GM18868 (cell line): ENCODE measurements at regions not wholly inside any gene's neighbourhood (a gene's known extent, or its start where the extent isn't known, plus 50 kb on each side); places are given as distances from the start of the nearest gene placed in this dataset.

Source experiments
- ATAC-seq: cut with Tn5 transposase; IDR thresholded peaks from one replicate; pipeline ENCODE4 v1.9.1; 2021; ENCODE audit warnings: mild to moderate bottlenecking, moderate library complexity; ENCODE audit not compliant: unreplicated experiment

DNA sequence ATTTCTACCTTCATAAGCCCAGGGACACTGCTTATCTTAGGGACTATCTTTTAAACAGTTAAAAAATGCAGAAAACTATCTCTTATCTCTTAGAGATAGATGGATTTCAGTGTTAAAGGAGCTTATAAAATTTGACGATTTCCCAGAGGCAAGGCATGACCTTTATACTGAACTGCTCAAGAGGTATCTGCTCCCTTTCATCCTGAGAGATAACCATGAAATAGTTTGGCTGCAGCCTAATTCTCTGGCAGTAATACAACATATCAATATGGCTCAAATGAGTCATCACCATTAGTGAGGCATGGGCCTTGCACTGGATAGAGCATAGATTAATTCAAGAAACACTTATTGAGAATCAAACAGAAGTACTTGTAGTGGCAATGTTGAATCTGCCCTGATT is 348.2 kb upstream of the GRIA3 start:
- no peak for ATAC-seq

DNA sequence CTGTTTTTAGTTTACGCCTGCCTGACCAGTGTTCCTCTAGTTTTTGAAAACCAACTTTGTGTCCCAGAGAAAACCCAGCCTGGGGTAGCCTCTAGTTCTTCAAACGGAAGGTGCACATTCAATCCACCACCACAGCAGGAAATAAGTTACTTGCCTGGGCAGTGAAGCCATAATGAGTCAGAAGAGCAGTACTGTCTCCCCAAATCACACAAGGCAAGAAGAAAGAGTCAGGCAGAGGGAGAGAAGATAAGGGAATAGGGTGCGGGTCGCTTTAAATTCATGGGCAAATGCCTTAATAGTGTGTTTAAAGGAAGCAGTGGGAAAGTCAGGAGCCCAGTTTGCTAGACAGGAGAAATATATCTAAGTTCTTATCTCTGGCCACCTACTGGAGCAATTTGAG is 333.8 kb upstream of the GRIA3 start:
- no peak for ATAC-seq

DNA sequence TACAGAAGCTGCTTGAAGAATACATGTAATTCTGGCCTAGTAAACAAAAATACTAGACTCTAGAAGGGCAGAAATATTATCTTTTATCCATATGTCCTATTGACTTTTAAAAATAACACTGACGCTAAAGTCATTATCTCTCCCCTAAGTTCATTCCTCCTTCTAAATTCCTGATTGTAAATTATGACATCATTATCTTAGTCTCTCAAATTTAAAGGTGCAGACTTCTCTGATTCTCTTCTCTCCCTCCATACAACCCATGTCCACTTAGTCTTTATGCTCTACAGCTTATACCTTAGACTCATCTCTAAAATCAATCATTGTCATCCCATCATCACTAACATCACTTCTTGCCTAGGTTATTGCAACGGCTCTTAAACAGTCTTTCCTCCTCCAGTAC is 327.9 kb upstream of the GRIA3 start:
- no peak for ATAC-seq

DNA sequence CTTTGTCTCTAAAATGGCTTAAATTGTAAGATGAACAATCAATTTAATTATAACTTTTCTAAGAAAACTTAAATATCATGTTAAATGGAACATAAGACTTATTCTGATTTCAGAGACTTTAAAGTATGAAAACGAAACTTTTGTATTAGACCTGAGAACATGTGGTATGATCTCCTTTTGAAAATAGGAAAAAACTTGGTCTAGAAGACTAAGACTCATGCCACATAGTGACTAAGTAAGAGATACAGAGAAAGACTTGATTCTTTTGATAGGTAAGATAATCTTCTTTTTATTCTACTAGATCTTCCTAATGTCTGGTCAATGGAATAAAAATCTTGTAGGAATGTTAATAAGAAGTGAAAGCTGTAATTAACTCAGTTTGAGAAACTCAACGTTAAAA is 326.3 kb upstream of the GRIA3 start:
- ATAC-seq: no peak

DNA sequence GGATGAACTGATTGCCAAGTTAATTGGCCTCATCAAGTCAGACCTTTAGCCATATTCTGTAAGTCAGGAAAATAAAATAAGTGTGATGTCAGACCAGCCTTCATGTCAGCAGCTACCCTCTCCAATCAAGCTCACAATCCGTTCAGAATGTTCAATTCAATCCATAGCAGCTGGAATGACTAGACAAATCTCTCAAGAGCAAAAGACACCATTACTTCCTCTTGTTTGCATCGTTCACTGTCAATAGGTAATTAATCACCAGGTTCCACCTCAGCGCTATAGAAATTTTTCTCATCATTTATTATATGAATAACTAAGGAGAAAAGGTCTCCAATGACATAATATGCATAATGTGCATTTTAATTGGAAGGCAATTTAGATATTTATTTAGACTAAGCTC is 321.0 kb upstream of the GRIA3 start:
- ATAC-seq: no peak

DNA sequence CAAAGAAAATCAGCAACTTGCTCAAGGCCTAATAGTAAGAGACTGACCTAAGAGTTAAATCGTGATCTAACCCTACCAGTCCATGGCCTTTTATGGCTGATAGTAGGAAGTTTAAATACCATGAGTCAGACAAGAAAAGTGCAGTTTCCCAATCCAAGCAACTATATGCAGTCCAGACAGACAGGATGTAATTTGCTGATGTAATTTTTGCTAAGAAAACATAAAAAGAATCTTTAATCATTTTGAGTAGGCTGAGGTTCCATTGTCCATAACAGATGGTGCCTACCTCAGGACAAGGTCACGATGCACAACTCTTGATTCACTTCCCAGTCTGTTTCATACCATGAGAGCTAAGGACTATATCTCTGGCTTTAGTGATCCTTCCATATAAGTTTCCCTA is 317.5 kb upstream of the GRIA3 start:
- no peak for ATAC-seq

DNA sequence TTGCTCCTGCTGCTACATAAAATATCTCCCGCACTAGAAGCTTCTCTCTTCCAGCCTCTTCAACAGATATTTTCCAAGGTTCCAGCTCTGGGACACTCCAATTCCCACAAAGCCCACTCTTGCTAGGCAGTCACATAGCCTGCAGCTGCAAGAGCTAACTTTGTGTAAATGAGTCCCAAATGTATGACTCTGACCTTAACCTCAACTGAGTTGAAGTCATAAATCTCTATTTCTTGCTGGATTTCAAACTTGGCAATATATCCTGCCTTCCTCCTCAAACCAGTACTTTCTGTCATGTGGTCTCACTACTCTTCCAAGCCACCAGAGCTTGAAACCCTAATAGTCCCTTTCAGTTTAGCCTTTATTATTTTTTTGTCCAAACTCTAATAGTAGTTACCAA is 315.4 kb upstream of the GRIA3 start:
- no peak for ATAC-seq

DNA sequence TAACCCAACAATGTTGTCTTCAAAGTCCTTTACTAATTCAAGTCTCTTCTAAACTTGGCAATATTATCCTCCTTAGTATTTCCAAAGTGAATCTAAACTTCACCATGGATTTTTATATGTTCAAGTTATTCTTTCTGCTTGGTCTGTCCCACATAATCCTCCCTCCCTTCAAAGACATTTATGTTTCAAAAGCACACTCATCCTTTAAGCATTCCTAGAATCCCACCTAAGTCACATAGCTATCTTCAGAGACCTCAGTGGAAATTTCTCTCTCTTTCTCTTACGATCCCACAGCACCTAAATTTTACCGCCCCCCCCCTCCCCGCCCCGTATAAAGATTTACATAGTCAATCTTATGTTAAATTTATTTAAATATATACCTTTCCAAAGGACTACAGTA is 314.9 kb upstream of the GRIA3 start:
- ATAC-seq: no peak

DNA sequence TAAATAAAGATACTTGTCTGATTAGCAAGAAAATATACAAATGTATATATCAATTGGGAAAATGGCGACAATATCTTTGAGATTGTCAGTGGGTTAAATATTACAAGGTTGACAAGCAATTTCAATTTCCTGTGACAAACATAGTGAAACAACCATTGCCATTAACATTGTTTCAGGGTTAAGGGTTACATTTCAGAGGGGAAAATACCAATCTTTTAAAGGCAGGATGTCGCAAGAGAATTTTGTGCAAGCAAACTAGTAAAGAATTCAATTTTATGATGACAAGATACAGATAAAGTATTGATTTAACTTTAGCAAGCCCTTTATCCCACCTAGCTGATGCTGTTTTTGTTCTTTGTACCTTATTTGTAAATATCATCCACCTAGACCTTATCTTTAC is 305.8 kb upstream of the GRIA3 start:
- ATAC-seq: no peak

DNA sequence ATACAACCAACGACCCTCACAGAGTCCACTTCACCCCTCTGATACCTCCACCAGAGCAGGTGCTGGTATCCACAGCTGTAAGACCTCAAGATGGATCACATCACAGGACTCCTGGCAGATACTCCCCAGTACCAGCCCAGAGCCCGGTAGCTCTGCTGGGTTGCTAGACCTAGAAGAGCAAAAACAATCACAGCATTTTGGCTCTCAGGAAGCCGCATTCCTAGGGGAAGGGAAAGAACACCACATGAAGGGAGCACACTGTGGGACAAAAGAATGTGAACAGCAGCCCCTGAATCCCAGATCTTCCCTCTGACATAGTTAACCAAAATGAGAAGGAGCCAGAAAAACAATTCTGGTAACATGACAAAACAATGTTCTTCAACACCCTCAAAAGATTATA is 303.1 kb upstream of the GRIA3 start:
- ATAC-seq: no peak

DNA sequence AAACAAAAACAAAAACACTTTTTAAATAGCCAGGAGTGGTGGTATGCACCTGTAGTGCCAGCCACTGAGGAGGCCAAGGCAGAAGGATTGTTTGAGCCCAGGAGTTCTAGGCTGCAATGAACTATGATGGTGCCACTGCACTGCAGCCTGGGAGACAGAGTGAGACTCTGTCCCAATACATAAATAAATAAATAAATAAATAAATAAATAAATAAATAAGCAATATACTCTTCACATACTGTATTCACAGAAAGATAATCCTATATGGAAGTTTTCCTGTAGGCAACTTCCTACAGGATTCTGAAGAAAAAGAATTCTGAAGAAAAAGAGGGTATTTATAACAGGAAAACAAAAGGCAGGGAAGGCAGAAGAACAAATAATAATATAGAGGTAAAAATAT is 293.3 kb upstream of the GRIA3 start:
- no peak for ATAC-seq

DNA sequence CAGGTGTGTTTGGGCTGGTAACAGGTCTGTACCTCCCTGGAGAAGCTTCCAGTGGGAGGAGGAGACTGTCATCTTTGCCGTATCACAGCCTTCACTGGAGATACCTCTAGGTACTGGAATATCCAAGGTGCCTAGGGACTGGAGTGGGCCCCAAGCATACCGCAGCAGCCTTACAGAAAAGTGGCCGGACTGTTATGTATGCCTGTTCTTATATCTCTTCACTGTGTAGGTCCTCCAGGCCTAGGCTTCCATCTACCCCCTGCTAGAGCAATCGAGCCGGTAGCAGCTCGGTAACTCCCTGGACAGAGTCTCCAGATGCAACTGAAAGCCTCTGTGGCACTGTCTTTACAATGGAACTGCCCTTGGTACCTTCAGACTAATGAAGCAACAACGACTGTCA is 277.4 kb upstream of the GRIA3 start:
- ATAC-seq: no peak

DNA sequence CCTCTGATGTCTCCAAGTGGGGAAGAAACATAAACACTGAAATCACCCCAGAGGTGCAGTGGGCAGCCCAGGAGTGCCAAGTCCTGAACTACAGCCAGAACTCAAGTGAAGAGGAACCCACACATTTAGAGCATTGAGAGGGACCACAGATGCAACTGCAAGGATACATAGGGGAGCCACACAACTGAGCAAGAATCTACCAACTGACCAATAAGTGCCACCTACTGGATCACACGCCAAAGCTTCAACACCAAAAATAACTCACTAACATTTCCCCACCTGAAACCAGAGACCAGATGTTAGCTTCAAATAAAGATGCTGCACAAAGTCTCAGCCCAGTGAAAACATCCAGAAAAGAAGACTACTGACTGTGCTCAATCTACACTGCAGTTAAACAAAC is 276.7 kb upstream of the GRIA3 start:
- no peak for ATAC-seq

DNA sequence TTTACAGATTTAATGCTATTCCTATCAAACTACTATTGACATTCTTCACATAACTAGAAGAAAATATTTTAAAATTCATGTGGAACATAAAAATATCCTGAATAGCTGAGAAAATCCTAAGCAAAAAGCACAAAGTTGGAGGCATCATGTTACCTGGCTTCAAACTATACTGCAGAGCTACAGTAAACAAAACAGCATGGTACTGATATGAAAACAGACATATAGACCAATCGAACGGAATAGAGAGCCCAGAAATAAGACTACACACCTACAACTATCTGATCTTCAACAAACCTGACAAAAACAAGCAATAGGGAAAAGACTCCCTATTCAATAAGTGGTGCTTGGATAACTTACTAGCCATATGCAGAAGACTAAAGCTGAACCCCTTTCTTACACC is 273.4 kb upstream of the GRIA3 start:
- ATAC-seq: no peak

DNA sequence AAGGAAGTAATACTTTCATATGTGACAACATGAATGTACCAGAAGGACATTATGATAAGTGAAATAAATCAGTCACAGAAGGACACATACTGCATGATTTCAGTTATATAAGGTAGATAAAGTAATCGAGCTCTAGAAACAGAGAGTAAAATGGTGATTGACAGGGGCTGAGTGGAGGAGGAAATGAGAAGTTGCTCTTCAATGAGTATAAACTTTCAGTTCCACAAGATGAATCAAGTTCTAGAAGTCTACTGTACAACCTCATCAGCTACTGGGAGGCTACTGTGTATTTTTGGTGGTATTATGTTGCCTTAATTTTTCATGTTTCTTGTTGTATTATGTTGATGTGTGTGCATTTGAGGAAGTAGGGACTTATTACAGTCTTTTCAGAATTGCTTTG is 270.9 kb upstream of the GRIA3 start:
- no peak for ATAC-seq

DNA sequence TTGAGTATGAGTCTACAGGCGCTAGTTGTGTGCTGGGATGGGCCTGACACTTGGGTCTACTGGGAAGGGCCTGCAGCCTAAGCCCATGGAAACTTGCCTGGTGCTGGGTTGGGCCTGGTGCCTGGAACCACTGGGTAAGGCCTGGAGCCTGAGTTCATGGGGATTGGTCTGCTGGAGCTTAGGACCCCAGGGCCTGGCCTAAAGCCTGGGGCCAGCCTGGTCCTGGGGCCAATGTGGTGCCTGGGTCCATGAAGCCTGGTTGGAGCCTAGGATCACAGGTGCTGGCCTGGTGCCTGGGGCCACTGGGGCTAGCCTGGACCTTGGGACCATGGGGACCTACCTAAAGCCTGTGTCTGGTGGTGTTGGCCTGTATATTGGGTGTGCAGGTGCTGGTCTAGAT is 270.3 kb upstream of the GRIA3 start:
- ATAC-seq: no peak

DNA sequence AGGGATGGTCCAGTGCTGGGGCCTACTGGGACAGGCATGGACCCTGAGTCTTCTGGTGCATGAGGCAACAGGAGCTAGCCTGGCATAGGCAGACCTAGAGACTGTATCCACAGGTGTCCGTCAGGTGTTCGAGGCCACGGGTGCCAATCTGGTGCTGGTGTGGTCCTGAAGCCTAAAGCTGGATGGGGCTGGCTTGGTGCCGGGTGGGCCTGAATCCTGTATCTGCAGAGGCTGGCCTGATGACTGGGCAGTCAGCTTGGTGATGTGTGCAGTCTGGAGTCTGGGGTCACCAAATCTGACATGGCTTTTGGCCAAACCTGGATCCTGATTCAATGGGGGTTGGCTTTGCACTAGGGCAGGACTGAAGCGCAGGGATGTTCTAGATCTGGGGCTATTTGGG is 269.8 kb upstream of the GRIA3 start:
- no peak for ATAC-seq

DNA sequence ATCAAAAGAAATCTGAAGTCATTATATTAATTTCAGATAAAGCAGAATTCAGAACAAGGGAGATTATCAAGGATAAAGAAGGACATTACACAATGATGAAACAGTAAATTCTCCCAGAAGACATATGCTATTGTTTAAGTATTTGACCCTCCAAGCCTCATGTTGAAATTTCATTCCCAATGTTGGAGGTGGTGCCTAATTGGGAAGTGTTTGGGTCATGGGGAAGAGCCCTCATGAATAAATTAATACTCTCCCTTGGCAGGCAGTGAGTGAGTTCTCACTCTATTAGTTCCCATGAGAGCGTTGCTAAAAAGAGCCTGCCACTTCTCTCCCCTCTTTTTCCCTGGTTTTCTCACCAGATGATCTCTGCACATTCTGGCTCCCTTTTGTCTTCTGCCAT is 249.9 kb upstream of the GRIA3 start:
- ATAC-seq: no peak

DNA sequence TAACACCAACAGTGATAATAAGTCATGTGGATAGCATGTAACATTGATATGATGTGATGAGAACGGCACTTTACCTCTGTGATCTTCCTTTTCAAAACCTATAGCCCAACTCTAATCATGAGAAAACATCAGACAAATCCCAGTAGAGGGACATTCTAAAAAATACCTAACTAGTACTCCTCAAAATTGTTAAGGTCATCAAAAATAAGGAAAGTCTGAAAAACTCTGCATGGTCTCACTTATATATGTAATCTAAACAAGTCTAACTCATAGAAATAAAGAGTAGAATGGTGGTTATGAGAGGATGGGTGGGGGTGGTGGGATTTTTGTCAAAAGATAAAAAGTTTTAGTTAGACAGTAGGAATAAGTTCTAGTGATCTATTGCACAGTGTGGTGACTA is 243.9 kb upstream of the GRIA3 start:
- no peak for ATAC-seq

DNA sequence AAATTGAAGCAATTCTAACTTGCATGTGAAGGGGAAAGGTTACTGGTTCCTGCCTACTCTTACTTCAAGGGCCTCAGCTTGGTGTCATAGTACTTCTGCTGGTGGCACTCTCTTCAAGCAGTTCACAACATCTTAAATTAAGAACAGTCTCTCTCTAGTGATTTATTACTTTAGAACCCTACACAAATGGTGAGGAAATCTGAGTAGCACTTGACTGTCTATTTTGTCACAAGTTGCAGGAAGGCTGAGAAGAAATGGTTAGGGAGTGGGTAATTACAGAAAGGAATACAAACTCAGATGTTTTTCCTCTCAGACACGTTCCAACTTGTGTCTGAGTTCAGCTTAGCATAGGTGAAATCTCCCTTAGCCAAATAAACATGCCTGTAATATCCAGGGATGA is 242.3 kb upstream of the GRIA3 start:
- ATAC-seq: no peak

DNA sequence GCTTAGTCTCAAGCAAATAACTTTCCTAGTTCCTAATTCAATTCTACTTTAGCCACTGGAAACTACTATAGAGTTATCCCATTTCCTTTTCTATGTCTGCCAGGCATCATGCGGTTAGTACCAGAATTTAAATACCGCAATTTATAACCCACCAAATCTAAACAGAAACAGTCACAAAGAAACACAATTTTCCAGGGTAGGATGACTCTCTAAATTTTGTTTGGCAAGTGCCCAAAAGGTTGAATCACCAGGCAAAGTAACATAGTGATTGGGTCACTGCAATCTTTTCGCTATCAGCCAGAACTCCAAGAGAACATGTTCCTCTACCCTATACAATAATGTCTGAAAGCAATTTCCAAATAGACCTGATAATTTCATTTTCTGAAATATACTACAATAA is 240.2 kb upstream of the GRIA3 start:
- ATAC-seq: no peak

DNA sequence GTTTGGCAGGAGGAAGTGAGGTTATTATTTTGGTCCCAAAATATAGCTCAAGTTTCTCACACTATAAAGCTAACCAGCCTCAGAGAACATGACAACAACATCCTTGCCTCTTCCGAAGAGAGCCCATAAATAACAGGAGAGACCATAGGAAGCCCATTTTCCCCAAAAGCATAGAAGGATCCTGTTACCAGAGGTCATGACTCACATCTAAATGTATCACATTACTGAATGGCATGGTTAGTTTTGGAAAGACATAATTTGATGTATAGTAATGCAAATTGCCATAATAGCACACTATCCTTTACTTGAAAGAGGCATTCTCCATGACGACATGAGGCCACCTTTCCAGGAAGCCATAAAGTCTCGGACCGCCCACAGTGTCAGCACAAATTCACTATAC is 238.8 kb upstream of the GRIA3 start:
- no peak for ATAC-seq

DNA sequence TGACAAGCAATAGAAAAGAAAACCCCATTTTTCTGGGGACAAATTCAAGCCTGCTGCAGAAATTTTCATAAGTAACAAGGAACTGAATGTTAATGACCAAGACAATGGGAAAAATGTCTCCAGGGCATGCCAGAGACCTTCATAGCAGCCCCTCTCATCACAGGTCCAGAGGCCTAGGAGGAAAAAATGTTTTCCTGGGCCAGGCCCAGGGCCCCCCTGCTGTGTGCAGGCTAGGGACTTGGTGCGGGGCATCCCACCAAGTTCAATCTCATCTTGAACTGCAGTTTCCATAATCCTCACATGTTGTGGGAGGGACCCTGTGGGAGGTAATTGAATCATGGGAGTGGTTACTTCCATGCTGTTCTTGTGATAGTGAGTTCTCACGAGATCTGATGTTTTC is 211.5 kb upstream of the GRIA3 start:
- no peak for ATAC-seq

DNA sequence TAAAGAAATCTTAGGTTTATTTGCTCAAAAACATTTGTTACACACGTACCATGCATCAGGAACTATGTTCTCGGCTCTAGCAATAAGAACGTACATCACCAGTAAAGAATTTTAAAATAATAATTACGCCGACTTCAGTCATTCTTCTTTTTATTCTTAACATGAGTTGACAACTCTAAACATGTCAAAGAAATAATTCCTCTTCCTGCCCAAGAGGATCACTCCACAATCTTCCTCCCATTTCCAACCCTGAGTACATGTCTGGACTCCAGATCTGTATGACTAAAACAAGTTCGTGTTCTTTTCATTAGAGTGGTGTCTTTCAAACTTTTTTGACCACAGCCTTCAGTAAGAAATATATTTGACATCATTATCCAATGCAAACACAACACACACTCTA is 201.6 kb upstream of the GRIA3 start:
- no peak for ATAC-seq
